ENCODE measurements at regions not wholly inside any gene's neighbourhood (a gene's known extent, or its start where the extent isn't known, plus 50 kb on each side); places are given as distances from the start of the nearest gene placed in this dataset.

GRCh38 chr2:67638146-67638545 lies 241.0 kb downstream of the ETAA1 start (continued):
- TF ChIP-seq, protein P1, sequence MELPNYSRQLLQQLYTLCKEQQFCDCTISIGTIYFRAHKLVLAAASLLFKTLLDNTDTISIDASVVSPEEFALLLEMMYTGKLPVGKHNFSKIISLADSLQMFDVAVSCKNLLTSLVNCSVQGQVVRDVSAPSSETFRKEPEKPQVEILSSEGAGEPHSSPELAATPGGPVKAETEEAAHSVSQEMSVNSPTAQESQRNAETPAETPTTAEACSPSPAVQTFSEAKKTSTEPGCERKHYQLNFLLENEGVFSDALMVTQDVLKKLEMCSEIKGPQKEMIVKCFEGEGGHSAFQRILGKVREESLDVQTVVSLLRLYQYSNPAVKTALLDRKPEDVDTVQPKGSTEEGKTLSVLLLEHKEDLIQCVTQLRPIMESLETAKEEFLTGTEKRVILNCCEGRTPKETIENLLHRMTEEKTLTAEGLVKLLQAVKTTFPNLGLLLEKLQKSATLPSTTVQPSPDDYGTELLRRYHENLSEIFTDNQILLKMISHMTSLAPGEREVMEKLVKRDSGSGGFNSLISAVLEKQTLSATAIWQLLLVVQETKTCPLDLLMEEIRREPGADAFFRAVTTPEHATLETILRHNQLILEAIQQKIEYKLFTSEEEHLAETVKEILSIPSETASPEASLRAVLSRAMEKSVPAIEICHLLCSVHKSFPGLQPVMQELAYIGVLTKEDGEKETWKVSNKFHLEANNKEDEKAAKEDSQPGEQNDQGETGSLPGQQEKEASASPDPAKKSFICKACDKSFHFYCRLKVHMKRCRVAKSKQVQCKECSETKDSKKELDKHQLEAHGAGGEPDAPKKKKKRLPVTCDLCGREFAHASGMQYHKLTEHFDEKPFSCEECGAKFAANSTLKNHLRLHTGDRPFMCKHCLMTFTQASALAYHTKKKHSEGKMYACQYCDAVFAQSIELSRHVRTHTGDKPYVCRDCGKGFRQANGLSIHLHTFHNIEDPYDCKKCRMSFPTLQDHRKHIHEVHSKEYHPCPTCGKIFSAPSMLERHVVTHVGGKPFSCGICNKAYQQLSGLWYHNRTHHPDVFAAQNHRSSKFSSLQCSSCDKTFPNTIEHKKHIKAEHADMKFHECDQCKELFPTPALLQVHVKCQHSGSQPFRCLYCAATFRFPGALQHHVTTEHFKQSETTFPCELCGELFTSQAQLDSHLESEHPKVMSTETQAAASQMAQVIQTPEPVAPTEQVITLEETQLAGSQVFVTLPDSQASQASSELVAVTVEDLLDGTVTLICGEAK (IDR thresholded peaks at IDR 0.05; ENCODE audit: borderline replicate concordance), result no peak
- TF ChIP-seq POLR2A (IDR thresholded peaks at IDR 0.05; ENCODE audit: low read depth, low read length) (no peak), ZNF24 (IDR thresholded peaks at IDR 0.05) (no peak), TAF1 (IDR thresholded peaks at IDR 0.05; ENCODE audit: borderline replicate concordance, low read depth, low read length) (no peak), ZBED1 (IDR thresholded peaks at IDR 0.05; ENCODE audit: borderline replicate concordance) (no peak), HSF1 (IDR thresholded peaks at IDR 0.05; ENCODE audit: low read depth, low read length) (no peak), HDAC2 (IDR thresholded peaks at IDR 0.05) (no peak), POLR2AphosphoS5 (IDR thresholded peaks at IDR 0.05; ENCODE audit: low read length) (no peak), FOXK2 (IDR thresholded peaks at IDR 0.05) (no peak), CEBPB (IDR thresholded peaks at IDR 0.05; ENCODE audit: borderline replicate concordance in 1 of 2, low read depth in 2 of 2, low read length in 2 of 2) (no peak)
- TF ChIP-seq, protein P2, sequence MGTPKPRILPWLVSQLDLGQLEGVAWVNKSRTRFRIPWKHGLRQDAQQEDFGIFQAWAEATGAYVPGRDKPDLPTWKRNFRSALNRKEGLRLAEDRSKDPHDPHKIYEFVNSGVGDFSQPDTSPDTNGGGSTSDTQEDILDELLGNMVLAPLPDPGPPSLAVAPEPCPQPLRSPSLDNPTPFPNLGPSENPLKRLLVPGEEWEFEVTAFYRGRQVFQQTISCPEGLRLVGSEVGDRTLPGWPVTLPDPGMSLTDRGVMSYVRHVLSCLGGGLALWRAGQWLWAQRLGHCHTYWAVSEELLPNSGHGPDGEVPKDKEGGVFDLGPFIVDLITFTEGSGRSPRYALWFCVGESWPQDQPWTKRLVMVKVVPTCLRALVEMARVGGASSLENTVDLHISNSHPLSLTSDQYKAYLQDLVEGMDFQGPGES (IDR thresholded peaks at IDR 0.05), result no peak
- TF ChIP-seq, protein P3, sequence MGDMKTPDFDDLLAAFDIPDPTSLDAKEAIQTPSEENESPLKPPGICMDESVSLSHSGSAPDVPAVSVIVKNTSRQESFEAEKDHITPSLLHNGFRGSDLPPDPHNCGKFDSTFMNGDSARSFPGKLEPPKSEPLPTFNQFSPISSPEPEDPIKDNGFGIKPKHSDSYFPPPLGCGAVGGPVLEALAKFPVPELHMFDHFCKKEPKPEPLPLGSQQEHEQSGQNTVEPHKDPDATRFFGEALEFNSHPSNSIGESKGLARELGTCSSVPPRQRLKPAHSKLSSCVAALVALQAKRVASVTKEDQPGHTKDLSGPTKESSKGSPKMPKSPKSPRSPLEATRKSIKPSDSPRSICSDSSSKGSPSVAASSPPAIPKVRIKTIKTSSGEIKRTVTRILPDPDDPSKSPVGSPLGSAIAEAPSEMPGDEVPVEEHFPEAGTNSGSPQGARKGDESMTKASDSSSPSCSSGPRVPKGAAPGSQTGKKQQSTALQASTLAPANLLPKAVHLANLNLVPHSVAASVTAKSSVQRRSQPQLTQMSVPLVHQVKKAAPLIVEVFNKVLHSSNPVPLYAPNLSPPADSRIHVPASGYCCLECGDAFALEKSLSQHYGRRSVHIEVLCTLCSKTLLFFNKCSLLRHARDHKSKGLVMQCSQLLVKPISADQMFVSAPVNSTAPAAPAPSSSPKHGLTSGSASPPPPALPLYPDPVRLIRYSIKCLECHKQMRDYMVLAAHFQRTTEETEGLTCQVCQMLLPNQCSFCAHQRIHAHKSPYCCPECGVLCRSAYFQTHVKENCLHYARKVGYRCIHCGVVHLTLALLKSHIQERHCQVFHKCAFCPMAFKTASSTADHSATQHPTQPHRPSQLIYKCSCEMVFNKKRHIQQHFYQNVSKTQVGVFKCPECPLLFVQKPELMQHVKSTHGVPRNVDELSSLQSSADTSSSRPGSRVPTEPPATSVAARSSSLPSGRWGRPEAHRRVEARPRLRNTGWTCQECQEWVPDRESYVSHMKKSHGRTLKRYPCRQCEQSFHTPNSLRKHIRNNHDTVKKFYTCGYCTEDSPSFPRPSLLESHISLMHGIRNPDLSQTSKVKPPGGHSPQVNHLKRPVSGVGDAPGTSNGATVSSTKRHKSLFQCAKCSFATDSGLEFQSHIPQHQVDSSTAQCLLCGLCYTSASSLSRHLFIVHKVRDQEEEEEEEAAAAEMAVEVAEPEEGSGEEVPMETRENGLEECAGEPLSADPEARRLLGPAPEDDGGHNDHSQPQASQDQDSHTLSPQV (IDR thresholded peaks at IDR 0.05), result no peak
- TF ChIP-seq, protein P4, sequence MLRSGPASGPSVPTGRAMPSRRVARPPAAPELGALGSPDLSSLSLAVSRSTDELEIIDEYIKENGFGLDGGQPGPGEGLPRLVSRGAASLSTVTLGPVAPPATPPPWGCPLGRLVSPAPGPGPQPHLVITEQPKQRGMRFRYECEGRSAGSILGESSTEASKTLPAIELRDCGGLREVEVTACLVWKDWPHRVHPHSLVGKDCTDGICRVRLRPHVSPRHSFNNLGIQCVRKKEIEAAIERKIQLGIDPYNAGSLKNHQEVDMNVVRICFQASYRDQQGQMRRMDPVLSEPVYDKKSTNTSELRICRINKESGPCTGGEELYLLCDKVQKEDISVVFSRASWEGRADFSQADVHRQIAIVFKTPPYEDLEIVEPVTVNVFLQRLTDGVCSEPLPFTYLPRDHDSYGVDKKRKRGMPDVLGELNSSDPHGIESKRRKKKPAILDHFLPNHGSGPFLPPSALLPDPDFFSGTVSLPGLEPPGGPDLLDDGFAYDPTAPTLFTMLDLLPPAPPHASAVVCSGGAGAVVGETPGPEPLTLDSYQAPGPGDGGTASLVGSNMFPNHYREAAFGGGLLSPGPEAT (IDR thresholded peaks at IDR 0.05; ENCODE audit: low read depth), result no peak

Data from GM12878 (cell line).